GM18861 (cell line): ENCODE measurements at regions not wholly inside any gene's neighbourhood (a gene's known extent, or its start where the extent isn't known, plus 50 kb on each side); places are given as distances from the start of the nearest gene placed in this dataset.
"Not testable (repeated sequence)": the region's sequence is repeated elsewhere in the genome, so short reads cannot be mapped to it uniquely, and the experiment has no call there.

ENCODE experiments used
- ATAC-seq: cut with Tn5 transposase; IDR thresholded peaks from one replicate; pipeline ENCODE4 v1.9.1; 2021; ENCODE audit not compliant: unreplicated experiment

- ATAC-seq: no peak
Measured at GRCh38 chr12:115377779-115378178, 693.8 kb upstream of the TBX3 start.

GRCh38 chr12:115377230-115377629 is 693.3 kb upstream of the TBX3 start:
- no peak for ATAC-seq

GRCh38 chr12:115375186-115375991 is 691.4 kb upstream of the TBX3 start:
- ATAC-seq: peak; percentile 93

- ATAC-seq: peak; percentile 12
Measured at GRCh38 chr12:115374480-115375185, 690.7 kb upstream of the TBX3 start.

GRCh38 chr12:115371711-115372110 is 687.7 kb upstream of the TBX3 start:
- ATAC-seq: no peak

- no peak for ATAC-seq
Measured at GRCh38 chr12:115370650-115371049, 686.7 kb upstream of the TBX3 start.

GRCh38 chr12:115370207-115370606 is 686.2 kb upstream of the TBX3 start:
- no peak for ATAC-seq

GRCh38 chr12:115366277-115366676 is 682.3 kb upstream of the TBX3 start:
- not testable (repeated sequence) for ATAC-seq

GRCh38 chr12:115365765-115366164 is 681.8 kb upstream of the TBX3 start:
- not testable (repeated sequence) for ATAC-seq

- ATAC-seq: no peak
Measured at GRCh38 chr12:115364921-115365320, 680.9 kb upstream of the TBX3 start.

GRCh38 chr12:115362339-115362976 is 678.5 kb upstream of the TBX3 start:
- no peak for ATAC-seq

GRCh38 chr12:115357681-115358080 is 673.7 kb upstream of the TBX3 start:
- ATAC-seq: no peak

GRCh38 chr12:115355301-115355700 is 671.3 kb upstream of the TBX3 start:
- no peak for ATAC-seq

GRCh38 chr12:115354007-115354890 is 670.3 kb upstream of the TBX3 start:
- ATAC-seq: no peak

- ATAC-seq: no peak
Measured at GRCh38 chr12:115353467-115353866, 669.5 kb upstream of the TBX3 start.

- no peak for ATAC-seq
Measured at GRCh38 chr12:115351514-115352077, 667.6 kb upstream of the TBX3 start.

GRCh38 chr12:115349711-115350110 is 665.7 kb upstream of the TBX3 start:
- ATAC-seq: no peak

- no peak for ATAC-seq
Measured at GRCh38 chr12:115348301-115348700, 664.3 kb upstream of the TBX3 start.

GRCh38 chr12:115343601-115344000 is 659.6 kb upstream of the TBX3 start:
- ATAC-seq: no peak

GRCh38 chr12:115343008-115343407 is 659.0 kb upstream of the TBX3 start:
- ATAC-seq: no peak

- ATAC-seq: no peak
Measured at GRCh38 chr12:115341442-115341841, 657.5 kb upstream of the TBX3 start.
